ENCODE measurements at regions not wholly inside any gene's neighbourhood (a gene's known extent, or its start where the extent isn't known, plus 50 kb on each side); places are given as distances from the start of the nearest gene placed in this dataset.

GRCh38 chr4:146998157-146998556 lies 52.5 kb upstream of the TTC29 start:
- Histone ChIP-seq H4K20me1 (ENCODE audit: insufficient read depth, low read length) (no peaks in the 10 kb centered on the region), H3K4me1 (ENCODE audit: insufficient read depth, low read length) (no peaks in the 10 kb centered on the region), H3K79me2 (ENCODE audit: insufficient read depth, low read length) (no peaks in the 10 kb centered on the region), H3K36me3 (ENCODE audit: insufficient read depth, low read length) (no peaks in the 10 kb centered on the region), H3K9me3 (ENCODE audit: low read depth, low read length) (no peaks in the 10 kb centered on the region), H3K27me3 (ENCODE audit: insufficient read depth, low read length) (no peaks in the 10 kb centered on the region), H3K4me2 (ENCODE audit: insufficient read depth, low read length) (no peak overlapping the region), H2AFZ (ENCODE audit: low read length) (no peak overlapping the region), H3K4me3 (ENCODE audit: insufficient read depth, low read length) (no peak overlapping the region), H3K27ac (ENCODE audit: low read depth, low read length) (no peak overlapping the region)
- no peak for DNase-seq (ENCODE audit: insufficient read length, low spot score, missing footprints)
- TF ChIP-seq CTCF (IDR thresholded peaks at IDR 0.05; ENCODE audit: extremely low read depth, low read depth, low read length): no peak

- H3K4me2 ChIP-seq (ENCODE audit: insufficient read depth, low read length): no peak overlapping the region
- no peak overlapping the region for H3K27ac ChIP-seq (ENCODE audit: low read depth, low read length)
- no peaks in the 10 kb centered on the region for H3K36me3 ChIP-seq (ENCODE audit: insufficient read depth, low read length)
- H3K27me3 ChIP-seq (ENCODE audit: insufficient read depth, low read length): no peaks in the 10 kb centered on the region
- TF ChIP-seq CTCF (IDR thresholded peaks at IDR 0.05; ENCODE audit: extremely low read depth, low read depth, low read length): no peak
- no peak overlapping the region for H2AFZ ChIP-seq (ENCODE audit: low read length)
- H4K20me1 ChIP-seq (ENCODE audit: insufficient read depth, low read length): no peaks in the 10 kb centered on the region
- H3K4me3 ChIP-seq (ENCODE audit: insufficient read depth, low read length): no peak overlapping the region
- DNase-seq (ENCODE audit: insufficient read length, low spot score, missing footprints): no peak
- H3K4me1 ChIP-seq (ENCODE audit: insufficient read depth, low read length): no peaks in the 10 kb centered on the region
- H3K79me2 ChIP-seq (ENCODE audit: insufficient read depth, low read length): no peaks in the 10 kb centered on the region
- no peaks in the 10 kb centered on the region for H3K9me3 ChIP-seq (ENCODE audit: low read depth, low read length)
Measured at GRCh38 chr4:147003956-147004809, 58.5 kb upstream of the TTC29 start.

- Histone ChIP-seq H3K27ac (ENCODE audit: low read depth, low read length) (no peak overlapping the region), H3K27me3 (ENCODE audit: insufficient read depth, low read length) (no peaks in the 10 kb centered on the region), H3K9me3 (ENCODE audit: low read depth, low read length) (no peaks in the 10 kb centered on the region), H3K79me2 (ENCODE audit: insufficient read depth, low read length) (no peaks in the 10 kb centered on the region), H3K4me3 (ENCODE audit: insufficient read depth, low read length) (no peak overlapping the region), H2AFZ (ENCODE audit: low read length) (no peak overlapping the region), H4K20me1 (ENCODE audit: insufficient read depth, low read length) (no peaks in the 10 kb centered on the region), H3K4me2 (ENCODE audit: insufficient read depth, low read length) (no peak overlapping the region), H3K4me1 (ENCODE audit: insufficient read depth, low read length) (no peaks in the 10 kb centered on the region), H3K36me3 (ENCODE audit: insufficient read depth, low read length) (no peaks in the 10 kb centered on the region)
- no peak for TF ChIP-seq CTCF (IDR thresholded peaks at IDR 0.05; ENCODE audit: extremely low read depth, low read depth, low read length)
- no peak for DNase-seq (ENCODE audit: insufficient read length, low spot score, missing footprints)
Measured at GRCh38 chr4:147006229-147006628, 60.6 kb upstream of the TTC29 start.

- DNase-seq (ENCODE audit: insufficient read length, low spot score, missing footprints): no peak
- no peak overlapping the region for H3K27ac ChIP-seq (ENCODE audit: low read depth, low read length)
- TF ChIP-seq CTCF (IDR thresholded peaks at IDR 0.05; ENCODE audit: extremely low read depth, low read depth, low read length): no peak
- no peaks in the 10 kb centered on the region for H3K79me2 ChIP-seq (ENCODE audit: insufficient read depth, low read length)
- no peaks in the 10 kb centered on the region for H3K27me3 ChIP-seq (ENCODE audit: insufficient read depth, low read length)
- no peak overlapping the region for H3K4me2 ChIP-seq (ENCODE audit: insufficient read depth, low read length)
- no peaks in the 10 kb centered on the region for H3K9me3 ChIP-seq (ENCODE audit: low read depth, low read length)
- no peak overlapping the region for H3K4me3 ChIP-seq (ENCODE audit: insufficient read depth, low read length)
- no peaks in the 10 kb centered on the region for H3K4me1 ChIP-seq (ENCODE audit: insufficient read depth, low read length)
- no peaks in the 10 kb centered on the region for H3K36me3 ChIP-seq (ENCODE audit: insufficient read depth, low read length)
- no peak overlapping the region for H2AFZ ChIP-seq (ENCODE audit: low read length)
- no peaks in the 10 kb centered on the region for H4K20me1 ChIP-seq (ENCODE audit: insufficient read depth, low read length)
Measured at GRCh38 chr4:147009875-147010274, 64.2 kb upstream of the TTC29 start.
